Right lobe of liver (tissue), 4 donors: ENCODE measurements at regions not wholly inside any gene's neighbourhood (a gene's known extent, or its start where the extent isn't known, plus 50 kb on each side); places are given as distances from the start of the nearest gene placed in this dataset.

ENCODE experiments used
- POLR2A ChIP-seq: fragments of 450-650 bp; IDR thresholded peaks from one replicate; pipeline ENCODE4 v1.6.1; 2017; ENCODE audit warnings: antibody characterized with exemption, mild to moderate bottlenecking
- TF ChIP-seq, protein P1 (sequence below), 4 donors: fragments of 200-600 bp in 3 of 4; fragments of 450-650 bp in 1 of 4; IDR thresholded peaks; one replicate each; pipeline versions ENCODE4 v1.5.1 to v1.8.0; 2016 to 2022; ENCODE audit warnings: antibody characterized with exemption in 4 of 4, mild to moderate bottlenecking in 2 of 4
- donor health status: DM: no; HTN: no; CAD: no.
- donor health status: DM: no; HTN: no; CAD: no.
- donor health status: DM: no; HTN: yes; CAD: no.

DNA sequence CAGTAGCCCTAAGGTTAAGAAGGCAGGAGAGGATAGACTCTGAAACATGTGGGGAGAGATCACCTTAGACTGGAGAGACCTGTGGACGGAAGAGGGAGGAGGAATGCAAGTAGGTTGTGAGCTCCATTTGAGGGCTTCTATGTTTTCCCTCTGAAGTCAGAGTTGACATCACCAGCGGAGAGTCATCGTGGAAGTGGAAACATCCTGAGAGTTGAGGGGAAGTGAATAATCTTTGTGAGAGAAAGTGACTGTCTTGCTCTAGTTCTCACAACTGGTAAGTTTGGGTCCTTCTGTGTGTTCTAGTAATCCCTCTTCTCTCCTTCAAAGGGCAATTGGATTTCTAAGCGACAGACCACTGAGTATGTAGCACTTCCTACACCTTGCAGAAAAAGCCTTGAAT, 103.6 kb upstream of the CCND2 start:
- TF ChIP-seq, protein P1, sequence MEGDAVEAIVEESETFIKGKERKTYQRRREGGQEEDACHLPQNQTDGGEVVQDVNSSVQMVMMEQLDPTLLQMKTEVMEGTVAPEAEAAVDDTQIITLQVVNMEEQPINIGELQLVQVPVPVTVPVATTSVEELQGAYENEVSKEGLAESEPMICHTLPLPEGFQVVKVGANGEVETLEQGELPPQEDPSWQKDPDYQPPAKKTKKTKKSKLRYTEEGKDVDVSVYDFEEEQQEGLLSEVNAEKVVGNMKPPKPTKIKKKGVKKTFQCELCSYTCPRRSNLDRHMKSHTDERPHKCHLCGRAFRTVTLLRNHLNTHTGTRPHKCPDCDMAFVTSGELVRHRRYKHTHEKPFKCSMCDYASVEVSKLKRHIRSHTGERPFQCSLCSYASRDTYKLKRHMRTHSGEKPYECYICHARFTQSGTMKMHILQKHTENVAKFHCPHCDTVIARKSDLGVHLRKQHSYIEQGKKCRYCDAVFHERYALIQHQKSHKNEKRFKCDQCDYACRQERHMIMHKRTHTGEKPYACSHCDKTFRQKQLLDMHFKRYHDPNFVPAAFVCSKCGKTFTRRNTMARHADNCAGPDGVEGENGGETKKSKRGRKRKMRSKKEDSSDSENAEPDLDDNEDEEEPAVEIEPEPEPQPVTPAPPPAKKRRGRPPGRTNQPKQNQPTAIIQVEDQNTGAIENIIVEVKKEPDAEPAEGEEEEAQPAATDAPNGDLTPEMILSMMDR (IDR thresholded peaks at IDR 0.05), result no peak
- TF ChIP-seq POLR2A, result no peak
